B cell (primary cell): ENCODE measurements at regions not wholly inside any gene's neighbourhood (a gene's known extent, or its start where the extent isn't known, plus 50 kb on each side); places are given as distances from the start of the nearest gene placed in this dataset.

ENCODE experiments used
- EZH2 ChIP-seq: IDR thresholded peaks from 2 replicates; pipeline ENCODE4 v1.6.1; 2012; ENCODE audit warnings: borderline replicate concordance, low read depth, mild to moderate bottlenecking, moderate library complexity, low read length; ENCODE audit not compliant: insufficient read depth, poor library complexity, severe bottlenecking
- TF ChIP-seq, protein P1 (sequence below): fragments of 200-600 bp; IDR thresholded peaks from one replicate; pipeline ENCODE4 v1.8.0; 2022; ENCODE audit warnings: antibody characterized with exemption, mild to moderate bottlenecking

DNA sequence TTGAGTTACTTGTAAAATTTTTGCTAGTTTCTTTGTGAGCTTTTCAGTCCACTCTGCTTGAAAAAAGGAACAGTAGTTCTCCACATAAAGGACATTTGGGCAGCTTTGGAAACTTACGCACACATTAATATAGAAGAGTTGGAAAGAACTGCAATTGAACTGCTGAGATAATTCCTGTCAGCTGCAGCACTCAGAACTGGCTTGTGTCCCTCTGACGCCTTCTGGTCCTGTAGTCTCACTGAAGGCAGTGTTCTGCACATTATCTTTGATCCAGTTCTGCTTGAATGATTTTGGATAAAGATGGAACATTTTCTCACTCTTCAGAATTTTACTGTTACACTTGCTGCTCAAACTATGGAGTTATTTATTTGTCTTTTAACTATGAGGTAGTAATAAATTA lies 901.9 kb downstream of the OTOL1 start:
- TF ChIP-seq, protein P1, sequence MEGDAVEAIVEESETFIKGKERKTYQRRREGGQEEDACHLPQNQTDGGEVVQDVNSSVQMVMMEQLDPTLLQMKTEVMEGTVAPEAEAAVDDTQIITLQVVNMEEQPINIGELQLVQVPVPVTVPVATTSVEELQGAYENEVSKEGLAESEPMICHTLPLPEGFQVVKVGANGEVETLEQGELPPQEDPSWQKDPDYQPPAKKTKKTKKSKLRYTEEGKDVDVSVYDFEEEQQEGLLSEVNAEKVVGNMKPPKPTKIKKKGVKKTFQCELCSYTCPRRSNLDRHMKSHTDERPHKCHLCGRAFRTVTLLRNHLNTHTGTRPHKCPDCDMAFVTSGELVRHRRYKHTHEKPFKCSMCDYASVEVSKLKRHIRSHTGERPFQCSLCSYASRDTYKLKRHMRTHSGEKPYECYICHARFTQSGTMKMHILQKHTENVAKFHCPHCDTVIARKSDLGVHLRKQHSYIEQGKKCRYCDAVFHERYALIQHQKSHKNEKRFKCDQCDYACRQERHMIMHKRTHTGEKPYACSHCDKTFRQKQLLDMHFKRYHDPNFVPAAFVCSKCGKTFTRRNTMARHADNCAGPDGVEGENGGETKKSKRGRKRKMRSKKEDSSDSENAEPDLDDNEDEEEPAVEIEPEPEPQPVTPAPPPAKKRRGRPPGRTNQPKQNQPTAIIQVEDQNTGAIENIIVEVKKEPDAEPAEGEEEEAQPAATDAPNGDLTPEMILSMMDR = no peak
- TF ChIP-seq EZH2 = no peak
